NCI-H345 (cell line): ENCODE measurements at regions not wholly inside any gene's neighbourhood (a gene's known extent, or its start where the extent isn't known, plus 50 kb on each side); places are given as distances from the start of the nearest gene placed in this dataset.
"Not testable (repeated sequence)": the region's sequence is repeated elsewhere in the genome, so short reads cannot be mapped to it uniquely, and the experiment has no call there.

ENCODE experiments used
- DNase-seq: peaks from one replicate; lab custom pipeline; 2025; lab: John Stamatoyannopoulos, UW

DNA sequence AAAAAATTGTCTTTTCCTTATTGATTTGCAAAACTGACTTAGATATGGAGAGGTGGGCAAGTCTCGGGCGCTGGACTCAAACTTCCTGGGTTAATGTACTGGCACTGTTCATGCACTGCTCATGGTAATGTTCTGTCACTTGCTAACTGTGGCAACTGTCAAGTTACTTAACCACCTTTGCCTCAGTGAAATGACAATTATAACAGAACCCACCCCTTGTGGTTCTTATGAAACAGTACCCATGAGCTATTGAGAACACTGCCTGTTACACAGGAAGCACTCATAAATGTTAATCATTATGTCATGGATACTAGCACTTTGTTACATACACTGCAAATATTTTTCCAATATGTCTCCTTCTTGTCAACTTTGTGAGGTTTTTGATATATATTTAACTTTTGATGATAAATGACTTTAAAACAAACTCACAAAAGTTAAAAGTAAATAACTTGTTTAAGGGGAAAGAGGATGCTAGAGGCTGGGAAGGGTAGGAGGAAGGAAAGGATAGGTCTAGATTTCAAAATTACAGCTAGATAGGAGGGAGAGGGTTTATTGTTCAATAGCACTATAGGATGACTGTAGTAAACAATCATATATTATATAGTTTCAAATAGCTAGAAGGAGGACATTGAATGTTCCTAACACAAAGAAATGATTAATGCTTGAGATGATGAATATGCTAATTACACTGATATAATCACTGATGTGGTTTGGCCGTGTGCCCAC is 342.5 kb downstream of the ADGRL2 start:
- no peak for DNase-seq

DNA sequence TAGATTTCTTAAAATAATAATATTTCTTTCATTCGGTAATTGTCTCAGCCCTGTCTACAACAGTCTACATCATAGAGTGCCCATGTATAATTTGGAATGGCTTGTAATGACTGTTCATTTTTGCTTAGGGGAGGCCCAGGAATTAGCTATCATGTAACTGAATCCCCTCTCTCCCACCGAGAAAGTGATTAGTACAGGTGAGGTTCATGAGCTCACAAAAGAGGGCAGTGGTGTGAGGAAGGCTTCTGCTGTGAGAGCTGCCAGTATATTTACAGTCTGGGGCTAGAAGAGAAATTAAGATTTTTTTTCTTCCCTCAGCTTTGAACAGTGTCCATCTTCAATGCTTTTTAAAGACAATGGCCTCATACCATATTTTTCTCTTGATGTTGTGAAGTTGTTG is 340.7 kb downstream of the ADGRL2 start:
- DNase-seq, result no peak

DNA sequence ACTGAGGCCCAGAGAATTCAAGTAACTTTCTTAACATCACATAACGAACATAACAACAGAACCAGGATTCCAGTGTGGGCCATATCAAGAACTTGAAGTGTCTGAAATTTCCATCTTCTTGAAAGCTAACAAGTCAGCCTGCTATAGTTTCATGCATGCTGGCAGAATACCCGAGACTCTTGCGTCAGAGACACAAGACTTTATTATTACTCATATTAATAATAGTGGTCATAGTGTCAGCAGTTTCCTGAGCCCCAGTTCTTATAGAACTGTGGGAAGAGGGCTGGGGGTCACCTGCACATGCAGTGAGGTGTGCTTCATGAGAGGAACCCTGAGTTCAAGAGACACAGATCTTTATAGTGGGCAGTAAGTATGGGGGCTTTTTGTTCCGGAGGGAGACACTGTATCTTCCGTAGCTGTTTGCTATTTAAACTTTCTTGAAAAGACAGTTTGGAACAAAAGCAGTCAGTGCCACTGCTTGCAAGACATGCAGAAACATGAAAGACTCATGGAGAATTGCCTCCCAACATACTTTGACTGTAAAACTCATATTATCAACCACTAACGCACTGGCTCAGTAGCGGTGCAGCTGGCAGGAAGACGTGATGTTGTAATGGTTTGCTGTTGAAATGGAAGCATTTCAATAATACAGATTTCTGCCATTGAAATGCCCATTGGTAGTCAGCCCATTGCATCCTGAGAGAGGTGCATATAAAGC is 339.2 kb downstream of the ADGRL2 start:
- no peak for DNase-seq

DNA sequence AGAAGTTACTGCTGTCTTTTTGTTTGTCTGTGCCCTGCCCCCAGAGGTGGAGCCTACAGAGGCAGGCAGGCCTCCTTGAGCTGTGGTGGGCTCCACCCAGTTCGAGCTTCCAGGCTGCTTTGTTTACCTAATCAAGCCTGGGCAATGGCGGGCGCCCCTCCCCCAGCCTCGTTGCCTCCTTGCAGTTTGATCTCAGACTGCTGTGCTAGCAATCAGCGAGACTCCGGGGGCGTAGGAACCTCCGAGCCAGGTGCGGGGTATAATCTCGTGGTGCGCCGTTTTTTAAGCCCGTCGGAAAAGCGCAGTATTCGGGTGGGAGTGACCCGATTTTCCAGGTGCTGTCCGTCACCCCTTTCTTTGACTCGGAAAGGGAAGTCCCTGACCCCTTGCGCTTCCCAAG is 335.6 kb downstream of the ADGRL2 start:
- not testable (repeated sequence) for DNase-seq

DNA sequence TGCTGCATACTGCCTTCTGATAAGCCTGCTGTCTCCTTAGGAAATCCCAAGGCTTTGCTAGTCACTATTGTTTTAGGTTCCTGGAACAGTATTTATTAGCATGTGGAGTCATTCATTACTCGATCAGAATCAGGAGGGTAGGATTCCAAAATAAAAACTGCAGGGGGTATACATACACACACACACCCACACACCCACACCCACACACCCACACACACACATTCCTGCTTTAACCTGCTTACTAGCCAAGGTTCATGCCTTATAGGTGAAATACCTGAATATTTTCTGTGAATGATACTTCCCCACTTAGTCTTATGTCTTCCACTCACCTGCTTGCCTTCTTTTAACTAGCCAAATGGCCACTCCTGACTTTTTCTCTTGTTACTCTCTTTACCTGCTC is 325.1 kb downstream of the ADGRL2 start:
- DNase-seq, result no peak

DNA sequence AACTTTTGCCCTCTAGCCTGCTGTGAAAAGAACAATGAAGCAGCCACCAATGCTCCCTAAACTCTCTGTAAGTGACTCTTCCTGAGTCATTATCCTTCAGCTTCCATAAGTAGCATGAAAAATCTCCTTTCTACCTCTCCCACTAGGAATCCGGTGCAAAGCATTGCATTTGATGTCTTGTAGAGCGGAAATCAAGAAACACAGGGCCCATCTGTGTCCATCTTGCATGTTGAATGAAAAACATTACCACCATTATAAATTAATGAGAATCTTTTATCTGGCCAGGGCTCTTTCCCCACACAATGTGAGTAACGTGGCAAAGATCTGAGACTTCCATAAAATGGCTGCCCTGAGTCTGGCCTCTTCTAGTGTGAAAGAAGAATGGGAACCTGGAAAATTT is 324.4 kb downstream of the ADGRL2 start:
- DNase-seq, result no peak

DNA sequence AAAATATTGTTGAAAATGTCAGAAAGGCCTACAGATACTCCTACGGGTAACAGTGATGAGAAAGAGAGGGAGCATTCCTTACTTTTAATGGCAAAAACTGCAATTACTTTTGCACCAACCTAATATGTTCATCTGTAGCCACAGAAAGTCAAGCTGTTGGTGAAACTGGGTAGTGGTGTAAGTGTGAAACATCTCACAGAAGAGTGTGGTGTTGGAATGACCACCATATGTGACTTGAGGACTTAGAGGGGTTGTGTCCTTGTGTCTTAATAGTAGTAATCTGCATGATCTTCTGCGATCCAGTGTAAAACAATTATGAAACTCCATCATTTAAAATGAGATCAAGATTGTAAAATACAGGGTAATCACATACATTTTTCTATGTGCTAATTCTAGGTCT is 320.7 kb downstream of the ADGRL2 start:
- no peak for DNase-seq

DNA sequence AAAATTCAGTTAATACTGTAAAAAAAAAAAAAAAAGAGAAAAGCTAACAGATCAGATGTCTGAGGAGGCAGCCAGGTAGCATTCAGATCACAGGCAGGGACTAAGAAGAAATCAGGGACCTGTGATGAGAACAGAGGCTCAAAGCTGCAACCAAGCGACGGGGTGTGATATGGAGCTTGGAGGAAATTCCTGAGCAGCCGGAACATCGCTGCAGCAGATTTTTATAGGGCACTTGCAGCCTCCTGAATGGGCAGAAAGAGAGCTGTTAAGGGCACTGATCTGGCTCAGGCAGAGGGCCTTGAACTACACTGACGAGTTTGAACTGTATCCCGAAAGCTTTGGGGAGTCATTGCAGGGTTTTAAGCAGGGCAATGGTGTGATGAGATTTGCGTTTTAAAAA is 315.4 kb downstream of the ADGRL2 start:
- DNase-seq, result no peak

DNA sequence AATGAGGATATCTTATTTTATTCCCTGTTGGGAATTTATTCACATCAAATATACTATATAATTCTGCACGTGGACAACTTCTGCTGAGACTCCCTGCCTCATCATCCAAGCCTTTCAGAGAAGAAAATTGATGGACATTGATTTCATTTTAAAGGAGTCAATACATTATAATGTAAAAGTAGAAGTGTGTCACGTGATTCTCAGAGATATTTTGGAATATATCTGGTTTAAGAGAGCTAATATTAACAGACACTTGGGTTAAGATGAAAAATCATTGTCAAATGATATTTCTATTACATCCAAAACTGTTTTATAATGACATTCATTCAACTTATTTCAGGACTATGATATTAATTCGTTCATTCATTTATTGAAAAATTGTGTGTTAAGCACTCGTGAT is 314.2 kb downstream of the ADGRL2 start:
- no peak for DNase-seq

DNA sequence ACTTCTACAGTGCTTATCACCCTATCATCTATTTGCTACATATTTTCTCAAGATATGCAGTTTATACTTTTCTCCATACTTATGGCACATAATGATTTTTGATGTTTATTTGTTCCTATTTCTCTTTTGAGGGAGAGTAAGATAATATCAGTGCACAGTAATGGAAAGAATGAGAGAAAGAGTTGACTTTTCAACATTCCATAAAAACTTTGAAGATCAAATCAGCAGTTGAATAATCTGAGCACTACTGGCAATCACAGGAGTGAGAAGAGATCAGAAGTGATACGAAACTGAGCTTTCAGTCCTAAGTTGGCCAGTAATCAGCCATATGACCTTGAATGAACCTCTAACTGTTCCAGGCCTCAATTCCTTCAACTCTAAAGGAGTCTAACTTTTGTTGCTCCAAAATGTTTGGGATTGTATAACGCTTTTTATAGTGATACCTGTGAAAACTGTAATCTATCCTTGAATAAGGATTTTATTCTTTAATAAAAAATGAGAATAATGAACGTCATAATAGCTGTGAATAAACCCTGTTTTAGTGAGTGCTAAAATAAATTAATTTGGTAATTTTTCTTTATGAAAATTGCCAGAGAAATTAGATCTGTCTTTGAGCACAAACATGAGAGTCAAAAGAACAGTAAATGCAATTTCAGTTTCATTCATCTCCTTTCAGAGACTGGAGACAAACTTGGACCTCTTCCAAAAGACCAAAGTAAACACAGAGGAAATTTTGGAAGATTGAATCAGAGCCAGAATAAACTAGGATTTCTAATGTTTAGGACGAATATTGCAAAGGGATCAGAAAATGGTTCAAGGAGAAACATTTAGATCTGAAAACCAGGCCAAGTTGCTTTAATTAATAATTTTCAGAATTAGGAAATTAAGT is 309.9 kb downstream of the ADGRL2 start:
- peak; percentile 78 for DNase-seq

DNA sequence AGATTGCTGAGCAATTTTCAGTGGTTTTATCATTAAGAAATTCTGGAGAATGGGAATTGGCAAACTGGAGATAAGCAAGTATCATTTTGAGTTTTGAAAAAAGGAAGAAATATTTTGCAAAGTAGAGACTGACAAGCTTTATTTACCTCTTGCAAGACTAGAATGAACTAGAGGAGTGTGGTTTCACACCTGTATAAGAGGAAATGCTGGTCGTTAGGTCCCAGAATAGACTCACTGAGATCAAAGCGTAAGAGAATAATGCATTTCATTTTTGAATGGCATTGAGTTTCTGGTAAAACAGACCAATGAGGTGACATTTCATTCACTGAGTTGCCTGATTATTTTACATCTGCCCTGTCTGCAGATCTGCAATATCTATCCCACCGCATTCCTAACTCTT is 308.1 kb downstream of the ADGRL2 start:
- DNase-seq, result no peak

DNA sequence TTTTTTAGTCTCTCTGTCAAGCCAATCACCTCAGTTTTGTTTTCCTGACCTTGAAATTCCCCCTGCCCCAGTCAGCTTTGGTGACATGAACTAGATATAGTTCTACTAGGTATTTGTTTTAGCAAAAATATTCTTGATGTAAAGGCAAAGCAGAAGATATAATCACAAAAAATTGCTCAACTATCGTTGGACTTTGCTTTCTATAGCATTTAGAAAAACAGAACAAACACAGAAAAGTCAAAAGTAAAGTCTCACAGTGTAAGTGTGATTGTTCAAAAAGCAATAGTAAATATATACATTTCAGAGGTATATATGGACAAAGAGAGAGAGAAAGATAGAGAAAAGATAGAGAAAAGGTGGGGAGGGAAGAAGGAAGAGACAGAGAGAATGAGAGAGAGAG is 305.9 kb downstream of the ADGRL2 start:
- DNase-seq, result no peak

DNA sequence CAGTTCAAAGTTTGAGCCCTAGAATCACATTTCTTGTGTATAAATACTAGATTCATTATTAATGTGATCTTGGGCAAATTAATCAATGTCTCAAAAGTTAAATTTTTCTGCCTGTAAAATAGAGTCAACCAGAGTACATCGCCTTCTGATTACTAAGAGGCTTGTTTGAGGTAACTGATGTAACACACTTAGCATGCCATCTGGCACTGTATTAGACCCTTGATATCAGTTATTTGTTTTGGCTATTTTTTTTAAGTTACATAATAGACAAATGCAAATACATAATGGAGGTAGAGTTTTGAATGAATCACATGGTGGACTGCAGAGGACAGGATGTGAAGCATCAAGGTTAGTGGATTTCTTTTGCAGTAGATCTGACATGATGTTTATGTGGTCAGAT is 298.4 kb downstream of the ADGRL2 start:
- DNase-seq, result no peak

DNA sequence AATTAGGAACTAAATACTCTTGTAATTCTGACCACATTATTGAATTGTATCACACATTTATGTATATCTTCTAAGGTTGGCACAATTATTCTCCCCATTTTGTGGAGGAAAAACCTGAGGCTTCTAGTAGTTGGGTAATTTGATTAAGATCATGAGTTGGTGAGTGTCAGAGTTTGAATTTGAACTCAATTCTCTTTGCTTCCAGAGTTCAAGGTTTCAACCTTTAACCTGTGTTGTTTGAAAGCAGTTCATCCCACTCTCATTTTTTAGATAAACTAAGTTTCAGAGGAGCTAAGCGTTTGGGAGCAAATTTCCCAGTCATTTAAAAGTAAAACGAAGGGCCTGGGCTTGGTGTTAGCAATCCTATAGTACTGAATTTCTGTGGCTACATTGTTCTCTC is 293.4 kb downstream of the ADGRL2 start:
- DNase-seq, result no peak

DNA sequence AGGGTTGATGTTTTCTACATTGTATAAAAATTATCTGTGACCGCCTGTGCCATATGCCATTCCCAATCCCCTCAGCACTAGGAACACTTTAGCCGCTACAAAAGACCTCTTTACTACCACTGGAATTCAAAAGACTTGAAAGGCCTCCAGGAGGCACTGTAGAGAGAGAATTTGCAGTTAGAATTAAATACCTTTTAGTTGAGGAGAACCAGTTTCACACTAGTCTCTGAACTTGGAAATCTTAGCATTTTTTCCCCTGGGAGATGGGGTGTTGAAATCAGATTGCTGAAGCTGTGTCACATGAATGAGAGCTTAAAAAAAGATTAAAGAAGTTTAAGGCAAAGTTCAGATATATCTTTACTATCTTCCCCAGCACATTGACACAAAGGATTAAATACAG is 291.0 kb downstream of the ADGRL2 start:
- DNase-seq, result no peak

DNA sequence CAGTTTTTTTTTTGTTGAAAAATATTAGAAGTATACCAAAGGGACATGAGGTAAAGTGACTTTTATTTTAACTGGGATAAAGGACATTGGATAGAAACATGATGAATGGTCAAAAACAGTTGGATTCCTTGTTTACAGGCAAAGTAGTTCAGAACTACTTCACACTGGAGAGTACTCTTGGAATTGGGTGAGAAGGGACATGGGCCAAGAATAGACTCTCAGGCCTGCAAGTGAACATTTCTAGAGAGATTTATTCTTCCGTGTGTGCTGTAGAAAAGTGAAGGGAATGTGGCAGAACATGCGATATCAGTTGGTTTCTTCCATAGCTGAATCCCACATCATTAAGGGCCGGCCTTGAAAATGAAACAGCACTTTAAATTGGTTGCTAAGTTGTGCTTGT is 290.5 kb downstream of the ADGRL2 start:
- DNase-seq, result no peak

DNA sequence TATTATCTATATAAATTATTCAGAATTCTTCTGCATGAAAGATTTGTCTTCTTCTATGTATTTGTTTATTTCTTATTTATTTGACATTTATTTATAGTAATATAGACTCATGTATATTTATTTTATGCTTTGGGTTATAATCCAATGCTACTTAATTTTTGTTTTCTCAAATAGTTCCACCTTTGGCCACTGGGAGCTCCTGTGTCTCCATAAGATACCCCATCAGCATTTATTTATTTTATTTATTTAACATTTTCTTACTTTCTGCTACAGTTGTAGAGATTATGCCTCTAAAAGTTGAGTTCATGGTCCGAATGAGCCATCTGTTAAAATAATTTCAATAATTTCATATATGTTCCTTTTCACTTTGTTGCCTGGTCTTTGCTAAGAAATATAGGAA is 289.4 kb downstream of the ADGRL2 start:
- DNase-seq, result no peak

DNA sequence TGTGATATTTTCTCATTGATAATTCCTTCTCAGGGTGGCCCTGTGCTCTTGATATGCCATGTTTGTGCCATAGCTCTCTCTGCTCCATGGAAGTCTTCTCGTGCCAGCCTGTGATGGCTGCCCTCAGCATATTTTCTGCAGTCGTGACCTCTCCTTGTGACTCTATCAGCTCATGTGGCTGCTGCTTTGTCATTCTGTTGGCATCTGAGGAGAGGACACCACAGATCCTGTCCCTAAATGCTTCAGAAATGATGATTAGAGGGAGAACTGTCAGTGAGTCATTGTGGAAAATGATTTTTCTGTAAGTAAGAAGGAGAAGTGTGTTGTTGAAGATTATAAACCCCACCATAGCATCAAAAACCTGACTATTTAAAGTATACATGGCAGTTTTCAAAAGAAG is 286.0 kb downstream of the ADGRL2 start:
- DNase-seq, result no peak

DNA sequence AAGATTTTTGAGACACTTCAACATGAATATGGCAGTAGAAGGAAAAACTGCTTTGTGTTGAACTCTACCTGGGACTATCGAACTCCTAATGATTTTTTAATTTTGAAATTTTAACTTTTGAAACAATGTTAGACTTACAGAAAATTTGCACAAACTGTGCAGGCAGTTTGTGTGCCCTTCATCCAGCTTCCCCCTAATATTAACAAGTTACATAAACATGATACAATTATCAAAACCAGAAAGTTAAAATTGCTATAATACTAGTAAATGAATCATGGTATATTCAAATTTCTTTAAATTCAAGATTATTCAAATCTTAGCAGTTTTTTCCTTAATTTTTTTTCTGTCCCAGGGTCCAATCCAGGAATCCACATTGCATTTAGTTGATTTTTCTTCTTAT is 278.9 kb downstream of the ADGRL2 start:
- DNase-seq, result no peak

DNA sequence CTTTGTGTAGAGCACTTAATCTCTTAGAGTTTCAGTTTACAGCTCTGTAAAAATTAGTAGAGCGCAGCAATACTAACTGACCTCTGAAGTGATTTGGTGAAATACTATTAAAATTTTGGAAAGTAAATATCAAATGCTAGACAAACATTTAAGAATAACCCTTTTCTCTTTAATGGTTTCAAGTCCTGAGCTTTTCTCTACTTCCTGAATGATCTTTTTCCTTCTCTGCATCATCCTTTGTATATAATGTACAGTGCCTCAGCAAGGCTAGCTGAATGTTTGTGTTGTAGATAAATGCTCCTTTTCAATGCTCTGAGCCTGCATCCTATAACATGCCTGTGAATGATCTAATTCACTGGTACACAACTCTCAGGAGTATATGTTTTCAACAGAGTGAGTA is 272.9 kb downstream of the ADGRL2 start:
- DNase-seq, result no peak

DNA sequence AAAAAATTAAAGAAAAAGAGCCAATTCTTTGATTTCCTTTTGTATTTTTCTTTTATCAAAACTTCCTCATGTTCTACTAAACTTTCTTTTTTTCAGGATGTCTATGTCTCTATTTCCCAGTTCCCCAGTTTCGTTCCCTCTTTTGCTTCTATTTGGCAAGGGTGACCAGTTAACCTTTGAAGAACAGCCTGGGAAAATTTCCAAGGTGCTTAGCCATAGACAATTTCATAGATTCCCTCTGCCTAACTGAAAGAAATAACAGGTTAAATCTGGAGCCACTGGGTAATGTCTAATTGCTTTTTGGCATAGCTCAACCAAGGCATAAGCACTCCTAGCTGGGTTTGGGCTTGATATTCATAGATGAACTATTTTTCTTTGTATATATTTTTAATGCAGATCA is 272.3 kb downstream of the ADGRL2 start:
- DNase-seq, result no peak

DNA sequence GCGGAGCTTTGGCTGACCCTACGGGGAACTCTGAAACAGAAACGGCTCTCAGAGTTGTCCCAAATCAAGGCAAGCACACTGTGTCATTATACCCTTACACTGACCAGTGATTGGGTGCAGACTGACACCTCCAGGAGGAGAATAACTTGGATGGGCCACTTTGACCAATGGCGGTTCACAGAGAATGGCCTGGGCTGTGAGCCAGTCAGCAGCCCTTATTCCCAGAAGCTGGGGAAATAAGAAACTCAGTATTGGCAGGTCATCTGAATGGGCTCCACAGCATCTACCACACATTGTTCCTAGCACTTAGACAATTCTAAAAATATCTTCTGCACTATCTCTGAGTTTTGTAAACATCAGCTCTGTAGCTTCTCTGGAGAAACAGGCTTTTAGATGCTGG is 265.2 kb downstream of the ADGRL2 start:
- no peak for DNase-seq

DNA sequence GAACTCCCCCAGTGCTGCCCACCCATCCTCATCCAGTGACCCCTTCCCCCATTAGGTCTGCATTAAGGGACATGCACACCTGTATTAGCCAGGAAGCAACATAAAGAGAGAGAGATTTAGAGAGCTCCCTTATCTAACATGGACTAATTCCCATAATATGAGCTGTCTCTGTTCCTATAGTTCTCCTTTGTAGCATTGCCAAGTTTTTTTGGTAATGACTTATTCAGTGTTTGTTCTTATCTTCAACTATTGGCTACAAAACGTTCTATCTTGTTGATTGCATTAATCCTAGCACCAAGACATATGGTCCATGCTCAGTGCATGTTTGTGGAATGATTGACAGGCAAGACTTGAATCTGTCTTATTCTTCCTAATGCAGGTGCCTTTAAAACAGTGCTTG is 264.0 kb downstream of the ADGRL2 start:
- DNase-seq, result no peak
